Loucy (cell line): ENCODE measurements at regions not wholly inside any gene's neighbourhood (a gene's known extent, or its start where the extent isn't known, plus 50 kb on each side); places are given as distances from the start of the nearest gene placed in this dataset.

ENCODE experiments used
- EZH2phosphoT487 ChIP-seq: fragments of 200-600 bp; IDR thresholded peaks from 2 replicates; pipeline ENCODE4 v1.6.1; 2018; ENCODE audit warnings: antibody characterized with exemption, mild to moderate bottlenecking, moderate library complexity, borderline replicate concordance
- TF ChIP-seq, protein P1 (sequence below): fragments of 200-600 bp; sonication (generic); conservative IDR thresholded peaks from 2 replicates; pipeline ENCODE4 v1.5.1; 2014; ENCODE audit warnings: mild to moderate bottlenecking, antibody characterized with exemption, low read length

DNA sequence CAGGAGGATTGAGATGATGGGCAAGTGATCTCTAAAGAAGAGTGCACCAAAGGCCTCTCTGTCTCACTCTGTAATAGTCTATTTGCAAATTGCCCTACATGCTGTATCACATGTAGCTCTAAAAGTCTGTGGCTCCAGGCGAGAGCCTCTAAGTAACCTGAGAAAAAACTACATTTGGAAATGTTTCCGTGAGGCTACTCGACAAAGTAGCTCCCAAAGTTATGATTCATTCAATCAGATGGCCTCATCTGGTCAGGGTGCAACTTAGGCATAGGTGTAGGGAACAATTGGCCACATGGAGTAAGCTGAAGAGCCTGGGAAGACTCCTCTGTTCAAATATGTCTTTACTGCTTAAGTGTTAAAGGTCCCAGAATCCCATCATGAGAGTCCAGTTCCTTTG lies 155.4 kb upstream of the PLEKHG7 start:
- TF ChIP-seq, protein P1, sequence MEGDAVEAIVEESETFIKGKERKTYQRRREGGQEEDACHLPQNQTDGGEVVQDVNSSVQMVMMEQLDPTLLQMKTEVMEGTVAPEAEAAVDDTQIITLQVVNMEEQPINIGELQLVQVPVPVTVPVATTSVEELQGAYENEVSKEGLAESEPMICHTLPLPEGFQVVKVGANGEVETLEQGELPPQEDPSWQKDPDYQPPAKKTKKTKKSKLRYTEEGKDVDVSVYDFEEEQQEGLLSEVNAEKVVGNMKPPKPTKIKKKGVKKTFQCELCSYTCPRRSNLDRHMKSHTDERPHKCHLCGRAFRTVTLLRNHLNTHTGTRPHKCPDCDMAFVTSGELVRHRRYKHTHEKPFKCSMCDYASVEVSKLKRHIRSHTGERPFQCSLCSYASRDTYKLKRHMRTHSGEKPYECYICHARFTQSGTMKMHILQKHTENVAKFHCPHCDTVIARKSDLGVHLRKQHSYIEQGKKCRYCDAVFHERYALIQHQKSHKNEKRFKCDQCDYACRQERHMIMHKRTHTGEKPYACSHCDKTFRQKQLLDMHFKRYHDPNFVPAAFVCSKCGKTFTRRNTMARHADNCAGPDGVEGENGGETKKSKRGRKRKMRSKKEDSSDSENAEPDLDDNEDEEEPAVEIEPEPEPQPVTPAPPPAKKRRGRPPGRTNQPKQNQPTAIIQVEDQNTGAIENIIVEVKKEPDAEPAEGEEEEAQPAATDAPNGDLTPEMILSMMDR = no peak
- TF ChIP-seq EZH2phosphoT487 = no peak
